Gastrocnemius medialis (tissue), 4 donors: ENCODE measurements at regions not wholly inside any gene's neighbourhood (a gene's known extent, or its start where the extent isn't known, plus 50 kb on each side); places are given as distances from the start of the nearest gene placed in this dataset.
"Not testable (repeated sequence)": the region's sequence is repeated elsewhere in the genome, so short reads cannot be mapped to it uniquely, and the experiment has no call there.

Experiments used
- CTCF ChIP-seq, 5 experiments: fragments of 450-650 bp in 3 of 5; fragments of 200-600 bp in 2 of 5; sonication (generic) in 2 of 5; IDR thresholded peaks in 4 of 5; conservative IDR thresholded peaks in 1 of 5; 1 replicate in 4 of 5; 2 replicates in 1 of 5; pipeline ENCODE4 v1.5.1; 2016 to 2019; ENCODE audit warnings: antibody characterized with exemption in 5 of 5, mild to moderate bottlenecking in 3 of 5, moderate library complexity in 3 of 5
- POLR2A ChIP-seq, 2 donors: fragments of 450-650 bp; IDR thresholded peaks; one replicate each; pipeline ENCODE4 v1.6.1; 2017; ENCODE audit warnings: antibody characterized with exemption in 2 of 2, mild to moderate bottlenecking in 2 of 2, moderate library complexity in 2 of 2

- TF ChIP-seq POLR2A (IDR thresholded peaks at IDR 0.05); CTCF (IDR thresholded peaks at IDR 0.05 in 4 of 5, conservative IDR thresholded peaks at IDR 0.05 in 1 of 5): not testable (repeated sequence)
These were observed 1414.8 kb upstream of the PCDH10 start for GRCh38 chr4:131734321-131734720.
